Transverse colon (tissue), 4 donors: ENCODE measurements at regions not wholly inside any gene's neighbourhood (a gene's known extent, or its start where the extent isn't known, plus 50 kb on each side); places are given as distances from the start of the nearest gene placed in this dataset.

Experiments
- CTCF ChIP-seq, 5 experiments: fragments of 200-600 bp in 3 of 5; fragments of 450-650 bp in 2 of 5; sonication (generic) in 3 of 5; IDR thresholded peaks; 1 replicate in 2 of 5; 2 replicates in 3 of 5; pipeline ENCODE4 v1.5.1; 2016 to 2017; ENCODE audit warnings: antibody characterized with exemption in 5 of 5, inconsistent platforms in 3 of 5, mild to moderate bottlenecking in 2 of 5, moderate library complexity in 1 of 5
- EP300 ChIP-seq: sonication (generic); formaldehyde crosslinking; IDR thresholded peaks from one replicate; pipeline ENCODE4 v1.6.1; 2017; ENCODE audit warnings: antibody characterized with exemption, low read depth
- POLR2A ChIP-seq: fragments of 450-650 bp; IDR thresholded peaks from one replicate; pipeline ENCODE4 v1.6.1; 2016; ENCODE audit warnings: antibody characterized with exemption, mild to moderate bottlenecking, moderate library complexity
- POLR2AphosphoS5 ChIP-seq, 3 donors: sonication (generic); formaldehyde crosslinking; IDR thresholded peaks; one replicate each; pipeline ENCODE4 v1.6.1; 2016; ENCODE audit warnings: antibody characterized with exemption in 3 of 3

- TF ChIP-seq POLR2AphosphoS5 (IDR thresholded peaks at IDR 0.05) (no peak), POLR2A (no peak), CTCF (IDR thresholded peaks at IDR 0.05) (no peak), EP300 (no peak)
Observed at GRCh38 chr10:52965509-52965908, 192.9 kb upstream of the MBL2 start.
